Lung (tissue), 11 donors: ENCODE measurements at regions not wholly inside any gene's neighbourhood (a gene's known extent, or its start where the extent isn't known, plus 50 kb on each side); places are given as distances from the start of the nearest gene placed in this dataset.

Source experiments
- ATAC-seq: fragments of 200-7000 bp; cut with Tn5 transposase; one replicate; pipeline ENCODE4 v1.9.1; 2020; ENCODE audit warnings: moderate number of reproducible peaks; ENCODE audit not compliant: insufficient read depth, low FRiP score
- DNase-seq, 3 donors: peaks; one replicate each; pipeline ENCODE4 v3.0.0-alpha.2; 2013 to 2017
- H3K27ac ChIP-seq, 2 donors: one replicate each; pipeline ENCODE4 v1.5.1; 2013; ENCODE audit warnings: mild to moderate bottlenecking in 2 of 2, moderate library complexity in 2 of 2, control low read depth in 1 of 2, inconsistent platforms in 1 of 2, low read depth in 1 of 2, low read length in 1 of 2
- H3K27me3 ChIP-seq, 3 donors: one replicate each; pipeline ENCODE4 v1.5.1; 2013; ENCODE audit warnings: low read length in 2 of 3; ENCODE audit not compliant: control insufficient read depth in 3 of 3, insufficient read depth in 3 of 3
- H3K36me3 ChIP-seq, 4 donors: one replicate each; pipeline ENCODE4 v1.5.1; 2013; ENCODE audit warnings: low read length in 4 of 4, mild to moderate bottlenecking in 1 of 4, moderate library complexity in 1 of 4; ENCODE audit not compliant: control insufficient read depth in 4 of 4, insufficient read depth in 4 of 4
- H3K4me1 ChIP-seq, 5 donors: one replicate each; pipeline ENCODE4 v1.5.1; 2013; ENCODE audit warnings: low read length in 5 of 5, mild to moderate bottlenecking in 2 of 5, moderate library complexity in 1 of 5; ENCODE audit not compliant: control insufficient read depth in 5 of 5, insufficient read depth in 5 of 5
- H3K4me3 ChIP-seq: one replicate; pipeline ENCODE4 v1.5.1; 2013; ENCODE audit warnings: mild to moderate bottlenecking, control low read depth, moderate library complexity
- H3K9ac ChIP-seq, 2 donors: one replicate each; pipeline ENCODE4 v1.5.1; 2013; ENCODE audit warnings: low read length in 2 of 2, control low read depth in 1 of 2; ENCODE audit not compliant: insufficient read depth in 1 of 2
- H3K9me3 ChIP-seq, 4 donors: one replicate each; pipeline ENCODE4 v1.5.1; 2013; ENCODE audit warnings: low read length in 3 of 4, mild to moderate bottlenecking in 1 of 4, moderate library complexity in 1 of 4; ENCODE audit not compliant: control insufficient read depth in 4 of 4, insufficient read depth in 3 of 4
- CTCF ChIP-seq: IDR thresholded peaks from 2 replicates; pipeline ENCODE4 v1.5.1; 2012; ENCODE audit warnings: mild to moderate bottlenecking; ENCODE audit errors: control extremely low read depth, extremely low read depth
- WGBS, 2 donors: extraction: QIAGEN DNeasy Blood & Tissue Kit; methylation state at CpG; one replicate each; pipeline ENCODE4 v1.1.7; 2013; 5-methylcytosine and 5-hydroxymethylcytosine counted together
- donor health status: control.
- donor health status: control.
- donor health status: Bipolar disorder and iron deficiency.
- donor health status: healthy.
- donor health status: DM: yes; HTN: yes; CAD: no.

DNA sequence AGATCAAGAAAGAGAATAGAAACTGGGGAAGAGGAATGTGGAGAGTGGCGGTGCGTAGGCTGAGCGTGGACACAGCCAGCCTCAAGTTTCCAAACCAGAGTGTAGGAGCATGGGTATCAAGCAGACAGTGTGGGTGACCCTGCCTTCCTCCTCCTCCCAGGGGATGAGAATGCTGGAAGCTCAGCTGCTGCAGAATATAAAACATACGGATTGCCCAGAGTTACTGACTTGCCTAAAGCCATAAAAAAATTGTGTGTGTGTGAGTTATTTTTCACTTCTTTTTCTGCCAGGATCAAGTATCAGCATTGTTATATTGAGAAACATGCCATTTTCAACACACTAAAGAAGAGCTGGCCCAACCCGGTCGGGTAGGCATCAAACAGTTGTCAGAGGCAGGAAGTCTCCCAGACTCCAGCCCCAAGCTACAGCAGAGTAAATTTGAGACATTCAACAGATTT lies 333.3 kb upstream of the ACVR2A start:
- peaks cover 0 to 5% (median 0%) of the 10 kb centered on the region in 4 donors for H3K9me3 ChIP-seq
- ATAC-seq (peak; percentile 75), DNase-seq (peak; percentile 52 to 77 (median 65))
- H3K27me3 ChIP-seq = no peaks in the 10 kb centered on the region
- H3K9ac ChIP-seq = no peak overlapping the region
- H3K4me3 ChIP-seq = no peak overlapping the region
- no peaks in the 10 kb centered on the region for H3K36me3 ChIP-seq
- TF ChIP-seq CTCF = no peak
- peaks cover 0 to 13% (median 4%) of the 10 kb centered on the region in 5 donors for H3K4me1 ChIP-seq
- 50 to 51% methylated on average over 6 of the region's 6 CpGs for WGBS, 2 donors
- no peak overlapping the region for H3K27ac ChIP-seq

DNA sequence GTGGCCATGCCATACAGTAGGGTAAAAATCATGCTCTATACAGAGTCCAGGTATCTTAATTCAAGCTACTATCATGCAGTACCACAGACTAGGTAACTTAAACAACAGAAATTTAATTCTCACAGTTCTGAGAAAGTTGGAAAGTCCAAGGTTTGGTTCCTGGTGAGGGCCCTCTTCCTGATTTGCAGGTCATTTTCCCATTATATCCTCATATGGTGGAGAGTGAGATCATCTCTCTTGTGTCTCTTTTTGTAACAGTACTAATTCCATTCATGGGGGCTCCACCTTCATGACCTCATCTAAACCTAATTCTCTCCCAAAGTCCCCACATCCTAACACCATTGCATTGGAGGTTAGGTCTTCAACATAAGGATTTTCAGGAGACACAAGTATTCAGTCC lies 335.0 kb upstream of the ACVR2A start:
- H3K9ac ChIP-seq = no peak overlapping the region
- DNase-seq (no peak), ATAC-seq (no peak)
- no peaks in the 10 kb centered on the region for H3K36me3 ChIP-seq
- no peak overlapping the region for H3K4me3 ChIP-seq
- no peak overlapping the region for H3K27ac ChIP-seq
- H3K9me3 ChIP-seq = peaks cover 0 to 5% (median 0%) of the 10 kb centered on the region in 4 donors
- H3K4me1 ChIP-seq = peaks cover 0 to 13% (median 4%) of the 10 kb centered on the region in 5 donors
- H3K27me3 ChIP-seq = no peaks in the 10 kb centered on the region
- TF ChIP-seq CTCF = no peak

GRCh38 chr2:147506889-147507288 lies 337.9 kb upstream of the ACVR2A start:
- ATAC-seq = no peak

More at GRCh38 chr2:147506889-147507288, 337.9 kb upstream of the ACVR2A start:
- Histone ChIP-seq H3K4me1 (peaks cover 0 to 8% (median 2%) of the 10 kb centered on the region in 5 donors), H3K9me3 (peaks cover 0 to 5% (median 0%) of the 10 kb centered on the region in 4 donors), H3K27me3 (no peaks in the 10 kb centered on the region), H3K4me3 (no peak overlapping the region), H3K27ac (no peak overlapping the region), H3K9ac (no peak overlapping the region), H3K36me3 (no peaks in the 10 kb centered on the region)
- WGBS, 2 donors = 96 to 98% methylated on average over 23 to 27 of the region's 27 CpGs
- no peak for TF ChIP-seq CTCF
- no peak for DNase-seq
